HL-60/S4 (cell line): ENCODE measurements at regions not wholly inside any gene's neighbourhood (a gene's known extent, or its start where the extent isn't known, plus 50 kb on each side); places are given as distances from the start of the nearest gene placed in this dataset.

Source experiments
- in situ Hi-C: fragments of 300-500 bp; cut with MboI; formaldehyde crosslinking; loops from 2 replicates; pipeline ENCODE4 v1.14.3; 2022; ENCODE audit warnings: low sequenced_read_pairs

GRCh38 chr3:17965331-17965730 is 222.9 kb upstream of the TBC1D5 start:
- in situ Hi-C loops, result no loop called here

- in situ Hi-C loops, result no loop called here
These were observed 221.7 kb upstream of the TBC1D5 start for GRCh38 chr3:17964108-17964507.

- in situ Hi-C loops, result no loop called here
These were observed 213.0 kb upstream of the TBC1D5 start for GRCh38 chr3:17955411-17955810.

GRCh38 chr3:17954801-17955200 is 212.4 kb upstream of the TBC1D5 start:
- in situ Hi-C loops, result no loop called here

- in situ Hi-C loops, result no loop called here
These were observed 208.8 kb upstream of the TBC1D5 start for GRCh38 chr3:17951241-17951640.

GRCh38 chr3:17949101-17949500 is 206.7 kb upstream of the TBC1D5 start:
- in situ Hi-C loops, result no loop called here

GRCh38 chr3:17947833-17948232 is 205.4 kb upstream of the TBC1D5 start:
- in situ Hi-C loops, result no loop called here

GRCh38 chr3:17946619-17947018 is 204.2 kb upstream of the TBC1D5 start:
- in situ Hi-C loops, result no loop called here

GRCh38 chr3:17945799-17946399 is 203.5 kb upstream of the TBC1D5 start:
- in situ Hi-C loops, result no loop called here

- in situ Hi-C loops, result no loop called here
These were observed 202.8 kb upstream of the TBC1D5 start for GRCh38 chr3:17945018-17945798.

GRCh38 chr3:17942856-17943255 is 200.4 kb upstream of the TBC1D5 start:
- in situ Hi-C loops, result no loop called here

GRCh38 chr3:17941766-17942165 is 199.3 kb upstream of the TBC1D5 start:
- in situ Hi-C loops, result no loop called here

- in situ Hi-C loops, result no loop called here
These were observed 198.7 kb upstream of the TBC1D5 start for GRCh38 chr3:17941152-17941551.

- in situ Hi-C loops, result no loop called here
These were observed 196.7 kb upstream of the TBC1D5 start for GRCh38 chr3:17939157-17939556.

GRCh38 chr3:17938313-17938712 is 195.9 kb upstream of the TBC1D5 start:
- in situ Hi-C loops, result no loop called here

- in situ Hi-C loops, result no loop called here
These were observed 194.5 kb upstream of the TBC1D5 start for GRCh38 chr3:17936736-17937480.

- in situ Hi-C loops, result no loop called here
These were observed 192.8 kb upstream of the TBC1D5 start for GRCh38 chr3:17935222-17935621.

- in situ Hi-C loops, result no loop called here
These were observed 189.8 kb upstream of the TBC1D5 start for GRCh38 chr3:17932136-17932771.

- in situ Hi-C loops, result no loop called here
These were observed 188.7 kb upstream of the TBC1D5 start for GRCh38 chr3:17931131-17931530.

- in situ Hi-C loops, result no loop called here
These were observed 186.2 kb upstream of the TBC1D5 start for GRCh38 chr3:17928502-17929145.

- in situ Hi-C loops, result no loop called here
These were observed 184.6 kb upstream of the TBC1D5 start for GRCh38 chr3:17927036-17927435.
